Omental fat pad (tissue), 3 donors: ENCODE measurements at regions not wholly inside any gene's neighbourhood (a gene's known extent, or its start where the extent isn't known, plus 50 kb on each side); places are given as distances from the start of the nearest gene placed in this dataset.
"Not testable (repeated sequence)": the region's sequence is repeated elsewhere in the genome, so short reads cannot be mapped to it uniquely, and the experiment has no call there.

ENCODE experiments used
- ATAC-seq: fragments of 150-250 bp; one replicate; pipeline ENCODE4 v1.9.1; 2016; ENCODE audit warnings: mild to moderate bottlenecking, moderate library complexity; ENCODE audit not compliant: low FRiP score
- DNase-seq: peaks from one replicate; pipeline ENCODE4 v3.0.0-alpha.2; 2019; ENCODE audit warnings: low spot score
- CTCF ChIP-seq, 3 donors: fragments of 450-650 bp; IDR thresholded peaks; one replicate each; pipeline ENCODE4 v1.5.1; 2016 to 2017; ENCODE audit warnings: antibody characterized with exemption in 3 of 3, mild to moderate bottlenecking in 3 of 3, moderate library complexity in 2 of 3

DNA sequence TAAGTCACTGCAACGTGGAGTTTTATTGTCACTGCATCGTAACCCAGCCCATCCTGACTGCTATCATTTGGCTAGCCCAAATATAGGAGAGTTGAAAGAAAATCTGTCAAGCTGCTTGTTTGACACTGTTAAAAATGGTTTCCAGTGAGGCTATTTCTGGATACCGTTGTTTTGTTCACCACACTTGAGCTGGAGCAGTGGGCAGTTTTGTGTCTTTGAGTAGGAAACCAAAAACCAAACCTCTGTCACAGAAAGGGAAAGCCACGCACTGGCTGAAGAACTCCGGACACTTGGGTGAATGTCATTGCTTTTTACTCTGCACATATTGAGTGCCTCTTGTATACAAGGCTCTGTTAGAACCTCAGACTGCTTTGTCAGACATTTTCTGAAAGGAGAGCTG lies 446.4 kb upstream of the CFAP20DC start:
- ATAC-seq (no peak), DNase-seq (no peak)
- TF ChIP-seq CTCF (IDR thresholded peaks at IDR 0.05), result no peak

DNA sequence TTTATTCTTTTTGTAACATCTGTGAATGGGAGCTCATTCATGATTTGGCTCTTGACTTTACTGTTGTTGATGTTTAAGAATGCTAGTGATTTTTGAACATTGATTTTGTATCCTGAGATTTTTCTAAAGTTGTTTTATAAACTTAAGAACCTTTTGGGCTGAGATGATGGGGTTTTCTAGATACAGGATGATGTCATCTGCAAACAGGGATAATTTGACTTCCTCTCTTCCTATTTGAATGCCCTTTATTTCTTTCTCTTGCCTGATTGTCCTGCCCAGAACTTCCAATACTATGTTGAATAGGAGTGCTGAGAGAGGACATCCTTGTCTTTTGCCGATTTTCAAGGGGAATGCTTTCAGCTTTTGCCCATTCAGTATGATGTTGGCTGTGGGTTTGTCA lies 445.1 kb upstream of the CFAP20DC start:
- not testable (repeated sequence) for ATAC-seq

GRCh38 chr3:59486520-59486919 lies 436.7 kb upstream of the CFAP20DC start:
- TF ChIP-seq CTCF (IDR thresholded peaks at IDR 0.05), result no peak
- ATAC-seq (no peak), DNase-seq (no peak)

More for the DNA sequence above, 445.1 kb upstream of the CFAP20DC start:
- DNase-seq, result not testable (repeated sequence)

DNA sequence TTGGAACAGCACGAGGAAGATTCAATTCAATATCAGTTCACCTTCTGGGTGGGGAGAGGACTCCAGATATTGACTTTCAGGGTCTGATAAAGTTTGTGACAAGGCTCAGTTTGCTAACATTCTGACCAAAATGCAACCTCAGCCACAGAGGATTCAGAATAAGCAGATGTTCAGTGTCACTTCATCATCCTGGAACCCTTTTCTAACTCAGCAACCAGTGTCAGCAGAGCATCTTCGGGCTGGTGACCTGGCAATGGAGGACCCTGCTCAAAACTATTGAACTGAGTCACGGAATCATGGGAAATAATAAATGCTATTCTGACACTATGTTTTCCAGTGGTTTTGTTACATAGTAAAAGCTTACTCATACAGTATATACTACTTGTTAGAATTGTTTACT lies 433.4 kb upstream of the CFAP20DC start:
- no peak for DNase-seq
- no peak for TF ChIP-seq CTCF (IDR thresholded peaks at IDR 0.05)
- ATAC-seq, result no peak

DNA sequence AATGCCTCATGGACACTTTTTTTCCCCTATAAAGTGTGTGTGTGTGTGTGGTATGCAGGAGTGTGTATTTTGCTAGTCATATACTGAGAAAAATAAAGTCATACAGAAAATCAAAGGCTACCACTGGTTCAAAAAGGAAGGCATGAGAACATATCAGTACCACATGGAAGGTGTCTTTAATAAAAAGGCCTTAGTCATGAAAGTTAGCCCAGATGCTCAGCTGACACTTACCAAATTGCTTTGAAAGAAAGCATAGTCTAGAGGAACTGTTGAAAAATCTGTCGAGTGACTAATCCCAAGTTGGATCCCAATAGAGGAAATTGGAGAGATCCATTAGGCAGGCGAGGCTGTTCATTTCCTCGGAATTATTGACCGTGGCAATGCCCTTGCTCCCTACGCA lies 432.9 kb upstream of the CFAP20DC start:
- TF ChIP-seq CTCF (IDR thresholded peaks at IDR 0.05), result no peak
- no peak for ATAC-seq
- DNase-seq, result no peak

- DNase-seq, result no peak
- no peak for TF ChIP-seq CTCF (IDR thresholded peaks at IDR 0.05)
- ATAC-seq, result no peak
Observed at GRCh38 chr3:59481776-59482400, 432.1 kb upstream of the CFAP20DC start.

DNA sequence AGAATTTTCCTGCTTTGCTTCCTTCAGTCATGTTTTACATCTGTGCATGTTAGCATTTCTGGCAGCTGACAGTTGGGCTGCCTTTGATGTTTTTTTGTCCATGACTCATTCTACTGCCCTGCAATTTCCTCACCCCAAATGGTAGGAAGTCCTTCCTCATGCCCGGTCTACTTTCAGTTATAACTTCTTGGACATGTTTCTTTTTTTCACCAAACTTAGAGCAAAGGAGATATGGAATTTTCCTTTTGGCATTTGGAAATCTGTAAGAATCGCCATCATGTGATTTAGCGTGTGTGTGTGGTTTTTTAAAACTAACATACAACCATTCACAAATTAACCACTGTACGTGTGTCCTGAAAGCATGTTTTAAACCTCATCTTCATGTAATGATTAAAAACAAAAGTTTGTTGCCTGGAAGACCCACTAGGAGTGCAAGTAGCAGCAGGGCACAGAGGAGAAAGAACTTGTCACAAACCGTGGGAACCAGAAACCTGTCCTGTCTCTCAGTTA lies 430.7 kb upstream of the CFAP20DC start:
- no peak for TF ChIP-seq CTCF (IDR thresholded peaks at IDR 0.05)
- ATAC-seq (peak; percentile 82), DNase-seq (no peak)
